HG03045 (cell line): ENCODE measurements at regions not wholly inside any gene's neighbourhood (a gene's known extent, or its start where the extent isn't known, plus 50 kb on each side); places are given as distances from the start of the nearest gene placed in this dataset.
"Not testable (repeated sequence)": the region's sequence is repeated elsewhere in the genome, so short reads cannot be mapped to it uniquely, and the experiment has no call there.

Experiments
- ATAC-seq: cut with Tn5 transposase; IDR thresholded peaks from one replicate; pipeline ENCODE4 v1.9.1; 2021; ENCODE audit warnings: mild to moderate bottlenecking, moderate library complexity; ENCODE audit not compliant: unreplicated experiment

DNA sequence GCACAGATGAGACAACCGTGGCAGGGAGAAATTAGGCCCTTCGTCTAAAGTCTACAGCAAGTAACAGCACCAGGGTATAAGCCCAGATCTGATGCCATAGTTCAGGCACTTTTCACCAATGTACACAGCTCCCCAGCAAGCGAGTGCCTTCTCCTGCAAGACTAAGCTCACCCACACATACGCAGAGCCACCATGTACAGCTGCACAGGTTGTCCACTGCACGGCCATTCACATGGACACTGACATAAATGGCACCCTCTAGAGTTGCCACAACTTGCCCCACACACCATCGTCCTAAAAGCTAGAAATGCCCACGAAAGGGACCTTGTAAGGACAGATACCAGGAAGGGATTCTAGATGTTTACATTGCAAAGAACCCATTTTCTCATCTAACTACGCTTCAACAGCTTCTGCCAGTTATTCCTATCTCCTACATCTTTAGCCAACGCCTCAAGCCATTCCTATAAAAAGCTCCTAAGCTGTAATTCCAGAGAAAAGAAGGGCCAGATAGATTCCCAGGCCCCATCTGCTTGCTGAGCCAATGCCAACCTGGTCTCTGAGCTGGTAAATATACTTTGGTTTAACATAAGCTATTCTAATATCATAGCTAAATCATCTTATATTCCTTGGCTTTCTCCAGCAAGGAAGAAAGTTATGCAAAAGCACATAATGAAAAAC lies 174.0 kb upstream of the KAZN start:
- ATAC-seq, result no peak

DNA sequence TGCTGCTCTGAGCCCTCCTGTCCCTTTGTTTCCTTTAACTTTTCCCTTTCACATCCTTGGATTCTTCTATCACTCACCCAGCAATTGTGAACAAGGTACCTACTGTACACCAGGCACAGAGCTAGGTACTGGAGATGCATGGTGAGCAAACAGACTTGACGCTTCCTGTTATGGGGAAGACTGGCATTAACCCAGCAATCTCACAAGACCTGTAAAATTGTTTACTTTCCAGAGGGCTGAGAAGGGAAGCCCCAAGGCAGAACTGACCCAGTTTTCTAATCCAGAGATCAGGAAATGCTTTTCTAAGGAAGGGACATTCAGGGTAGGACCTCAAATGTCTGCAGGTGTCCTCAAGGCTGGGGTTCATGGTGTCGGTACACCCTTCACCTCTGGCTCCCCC lies 171.6 kb upstream of the KAZN start:
- ATAC-seq, result no peak

DNA sequence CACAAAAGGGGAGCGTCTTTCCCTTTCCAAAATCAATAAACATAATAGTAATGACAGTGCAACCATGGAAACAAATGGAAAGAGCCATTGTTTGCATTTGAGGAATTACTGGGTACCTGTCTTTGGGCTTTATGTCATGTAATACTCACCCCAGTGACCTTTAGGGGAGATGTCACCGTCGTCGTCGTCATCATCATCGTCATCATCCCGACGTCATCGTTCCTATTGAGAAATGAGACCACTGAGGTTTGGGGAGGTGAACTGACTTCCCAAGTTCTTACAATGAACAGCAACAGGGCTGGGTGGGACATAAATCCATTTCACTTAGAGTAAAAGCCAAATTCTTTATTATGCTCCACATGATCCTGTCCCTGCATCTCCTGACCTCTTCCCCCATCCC lies 168.9 kb upstream of the KAZN start:
- no peak for ATAC-seq

DNA sequence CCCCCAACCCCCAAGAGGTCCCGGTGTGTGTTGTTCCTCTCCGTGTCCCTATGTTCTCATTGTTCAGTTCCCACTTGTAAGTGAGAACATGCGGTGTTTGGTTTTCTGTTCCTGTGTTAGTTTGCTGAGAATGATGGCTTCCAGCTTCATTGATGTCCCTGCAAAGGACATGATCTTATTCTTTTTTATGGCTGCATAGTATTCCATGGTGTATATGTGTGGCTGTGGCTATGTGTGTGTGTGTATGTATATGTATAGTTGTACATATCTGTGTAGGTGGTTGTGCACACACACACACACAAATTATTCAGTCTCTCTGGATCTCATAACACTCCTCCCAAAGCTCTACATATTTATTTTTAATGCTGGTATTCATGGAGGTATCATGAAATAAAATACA lies 165.8 kb upstream of the KAZN start:
- not testable (repeated sequence) for ATAC-seq

DNA sequence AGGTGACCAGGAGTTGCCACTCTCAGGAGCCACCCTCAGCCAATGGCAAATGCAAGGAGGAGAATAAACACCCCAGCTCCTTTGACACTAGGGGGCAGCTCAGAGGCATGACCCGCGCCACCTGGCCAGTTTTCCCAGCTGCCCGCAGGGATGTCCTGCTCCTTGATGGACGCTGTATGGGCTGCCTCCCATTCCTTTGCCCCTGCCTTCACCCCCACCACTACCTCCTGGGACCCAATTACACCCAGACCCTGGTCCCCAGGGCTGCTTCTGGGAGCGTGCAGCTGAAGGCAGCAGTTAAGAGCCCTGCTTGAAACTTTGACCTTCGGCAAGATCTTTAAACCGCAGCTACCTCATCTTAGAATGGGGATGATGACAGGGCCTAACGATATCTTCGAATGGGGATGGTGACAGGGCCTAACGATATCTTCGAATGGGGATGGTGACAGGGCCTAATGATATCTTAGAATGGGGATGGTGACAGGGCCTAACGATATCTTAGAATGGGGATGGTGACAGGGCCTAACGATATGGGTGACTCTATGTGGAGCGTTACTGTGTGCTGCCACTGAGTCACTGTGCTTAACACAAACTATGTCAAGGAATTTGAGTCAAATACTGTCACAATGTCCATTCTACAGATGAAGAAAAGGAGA lies 163.0 kb upstream of the KAZN start:
- ATAC-seq, result no peak

DNA sequence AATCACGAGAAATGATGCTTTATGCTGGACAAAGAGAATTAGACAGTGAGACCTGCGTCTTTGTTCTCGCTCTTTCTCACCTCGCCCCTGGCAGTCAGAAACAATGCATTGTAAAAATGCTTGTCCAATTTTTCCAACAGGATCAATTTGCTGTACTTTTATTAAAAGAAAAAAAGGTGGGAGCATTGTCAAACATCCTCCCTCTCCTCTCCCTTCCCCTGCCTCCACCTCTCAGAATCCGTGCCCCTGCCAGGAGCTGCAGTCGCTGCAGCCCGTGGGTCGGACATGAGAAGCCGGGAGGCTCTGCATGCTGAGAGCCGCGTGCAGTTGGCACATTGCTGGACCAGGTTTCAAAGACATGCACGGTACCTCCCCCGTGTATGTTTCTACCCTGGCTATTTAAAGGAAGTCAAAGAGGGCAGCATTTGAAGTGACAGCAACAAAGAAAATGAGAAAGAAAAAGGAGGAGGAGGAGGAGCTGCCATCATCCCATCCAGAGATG lies 161.0 kb upstream of the KAZN start:
- ATAC-seq, result no peak

DNA sequence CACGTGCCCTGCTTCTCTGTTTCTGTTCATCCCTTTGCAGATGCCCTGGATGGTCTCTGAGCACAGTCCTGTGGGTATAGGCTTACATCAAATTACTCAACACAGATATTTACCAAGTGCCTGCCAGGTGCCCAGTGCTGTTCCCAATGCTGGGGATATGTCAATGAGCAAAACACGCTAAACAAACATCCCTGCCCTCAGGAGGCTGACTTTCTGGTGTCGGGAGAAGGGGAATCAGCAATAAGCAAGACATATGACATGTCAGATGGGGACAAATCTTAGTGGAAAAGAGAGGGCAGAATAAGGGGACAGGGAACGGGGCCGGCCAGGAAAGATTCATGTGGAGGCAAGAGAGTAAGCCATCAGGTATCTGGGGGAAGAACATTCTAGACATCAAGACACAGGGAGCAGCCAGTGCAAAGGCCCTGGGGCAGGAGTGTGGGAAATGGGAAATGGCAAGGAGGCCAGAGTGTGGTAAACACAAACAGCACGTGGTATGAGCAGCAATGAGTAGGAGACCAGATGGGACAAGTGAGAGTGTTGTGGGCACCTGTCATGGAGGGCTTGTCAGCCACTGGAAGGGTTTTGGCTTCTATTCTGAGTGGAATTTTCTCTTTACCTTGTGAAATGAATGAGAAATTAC lies 160.2 kb upstream of the KAZN start:
- no peak for ATAC-seq

DNA sequence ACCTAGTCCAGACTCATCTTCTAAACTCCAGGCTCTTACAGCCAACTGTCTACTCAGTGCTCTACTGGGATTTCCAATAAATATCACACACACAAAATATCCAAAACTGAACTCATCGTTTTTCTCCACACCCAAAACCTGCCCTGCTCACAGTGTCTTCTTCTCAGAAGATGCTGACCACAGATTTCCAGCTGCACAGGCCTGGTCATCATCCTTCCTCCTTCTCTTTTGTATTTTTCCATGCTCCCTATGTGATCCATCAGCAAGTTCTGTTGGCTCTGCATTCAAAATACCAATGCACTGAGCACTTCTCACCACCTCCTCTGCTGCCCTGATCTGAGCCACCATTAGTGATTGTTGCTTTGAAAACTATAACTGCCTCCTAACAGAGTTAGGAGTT lies 159.5 kb upstream of the KAZN start:
- ATAC-seq, result no peak

DNA sequence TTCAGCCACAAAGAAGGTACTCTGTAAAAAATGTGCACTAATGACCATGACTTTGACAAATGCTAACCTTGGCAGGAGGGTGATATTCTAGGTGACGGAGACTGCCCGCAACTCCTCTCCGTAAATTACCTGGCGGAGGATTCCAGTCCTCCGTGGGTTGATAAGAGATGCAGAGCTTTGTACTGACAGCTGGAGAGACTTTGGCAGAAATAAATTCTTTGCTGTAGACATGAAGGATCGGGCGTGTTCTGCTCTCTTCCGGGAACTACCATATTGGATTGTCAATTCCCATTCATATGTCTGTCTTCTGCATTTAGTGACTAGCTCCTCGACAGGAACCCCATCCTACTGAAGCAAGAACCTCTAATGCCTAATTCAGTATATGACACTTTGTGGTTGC lies 158.3 kb upstream of the KAZN start:
- no peak for ATAC-seq

DNA sequence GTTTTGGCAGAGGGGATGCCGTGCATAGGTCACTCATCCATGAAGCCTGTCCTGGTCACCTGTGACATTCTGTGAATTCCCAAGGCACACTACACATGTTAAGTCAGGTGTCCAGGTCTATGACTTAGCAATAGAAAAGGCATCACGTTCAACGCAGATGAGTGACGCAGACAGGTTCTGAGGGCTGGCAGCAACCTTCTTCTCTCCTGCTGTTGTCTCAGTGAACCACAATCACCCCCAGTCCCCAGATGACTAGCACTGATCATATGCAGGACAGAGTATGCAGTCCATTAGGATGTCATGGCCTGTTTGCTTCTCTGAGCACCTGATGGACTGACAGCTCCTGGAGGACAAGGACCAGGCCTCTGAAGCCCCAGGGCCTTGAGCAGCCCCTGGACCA lies 157.8 kb upstream of the KAZN start:
- ATAC-seq, result no peak

DNA sequence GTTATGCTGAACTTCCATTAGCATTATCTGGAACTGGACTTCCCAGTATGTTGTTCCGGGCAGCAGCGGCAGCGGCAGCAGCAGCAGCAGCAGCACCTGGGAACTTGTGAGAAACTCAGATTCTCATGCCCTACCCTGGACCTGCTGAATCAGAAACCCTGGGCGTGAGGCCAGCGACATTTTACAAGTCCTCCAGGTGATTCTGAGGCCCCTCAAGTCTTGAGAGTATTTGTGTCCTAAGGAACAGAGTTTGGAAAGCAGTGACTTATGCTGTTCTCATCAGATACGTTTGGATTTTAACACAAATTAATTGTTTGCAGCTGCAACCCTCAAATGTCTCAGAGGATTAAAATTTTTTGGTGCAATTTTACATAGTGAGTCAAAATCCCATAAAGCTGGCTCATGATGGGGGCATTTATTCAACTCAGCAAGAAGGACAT lies 157.2 kb upstream of the KAZN start:
- no peak for ATAC-seq

DNA sequence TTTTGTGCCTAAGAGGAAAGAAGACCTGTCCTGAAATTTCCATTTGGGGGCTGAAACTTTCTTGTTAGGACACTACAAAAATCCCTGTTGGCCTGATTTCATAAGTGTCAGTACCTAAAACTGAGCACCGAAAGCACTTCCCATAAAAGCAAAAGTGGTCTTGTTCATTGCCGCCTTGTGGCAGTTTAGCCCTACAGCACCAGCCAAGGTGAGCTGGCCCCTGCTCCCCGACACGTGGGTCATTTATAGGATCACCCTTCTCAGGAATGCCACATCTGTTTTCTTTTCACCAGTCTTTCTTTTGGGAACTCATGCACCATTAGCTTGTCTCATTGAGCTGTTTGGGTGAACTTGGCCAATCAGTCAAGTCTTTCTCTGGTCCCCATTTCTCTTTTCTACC lies 155.8 kb upstream of the KAZN start:
- ATAC-seq, result no peak

DNA sequence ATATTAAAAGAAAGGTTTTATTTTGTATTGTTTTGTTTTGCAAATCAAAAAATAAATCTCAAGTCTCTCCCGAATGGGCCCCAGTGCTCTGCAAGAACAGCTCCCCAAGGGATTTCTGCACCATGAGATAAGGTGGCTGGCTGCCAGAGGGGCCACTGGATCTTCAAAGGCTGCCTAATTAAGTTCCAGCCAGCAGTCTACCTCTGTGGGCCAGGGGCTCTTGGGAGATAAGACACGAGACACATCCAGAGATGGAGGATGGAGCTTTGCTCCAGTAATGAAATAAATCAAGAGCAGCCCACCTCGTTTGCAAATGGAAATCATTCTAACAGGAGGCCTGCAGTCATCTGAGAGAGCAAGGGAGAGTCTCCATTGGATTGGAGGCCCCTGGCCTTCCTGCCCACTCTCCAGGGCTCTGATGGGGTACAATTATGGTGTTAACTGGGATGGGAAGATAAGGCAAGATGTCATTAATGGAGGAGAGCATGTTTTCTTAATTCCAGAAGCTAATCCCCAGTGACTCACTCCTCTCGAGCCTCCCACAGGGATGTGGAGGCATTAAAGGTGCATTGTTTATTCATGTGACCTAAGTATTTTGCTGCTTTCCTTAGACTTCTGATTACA lies 155.2 kb upstream of the KAZN start:
- ATAC-seq, result no peak

DNA sequence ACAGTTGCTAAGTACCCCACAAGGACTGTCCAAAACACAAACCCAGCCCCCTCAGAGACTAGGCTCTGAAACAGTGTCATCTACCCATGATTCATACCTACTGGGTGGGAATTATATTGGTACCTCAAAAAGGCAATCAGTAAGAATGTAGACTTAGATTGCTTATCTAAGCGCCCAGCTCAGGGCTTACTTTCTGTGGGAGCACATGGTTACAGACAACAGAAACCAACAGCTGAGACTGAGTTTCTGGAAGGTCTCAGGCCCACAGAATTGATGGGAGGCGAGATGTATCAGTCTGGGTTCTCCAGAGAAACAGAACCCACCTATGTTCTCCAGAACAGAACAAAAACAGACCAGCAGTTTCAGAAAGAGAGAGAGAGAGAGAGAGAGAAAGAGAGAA lies 147.3 kb upstream of the KAZN start:
- no peak for ATAC-seq

DNA sequence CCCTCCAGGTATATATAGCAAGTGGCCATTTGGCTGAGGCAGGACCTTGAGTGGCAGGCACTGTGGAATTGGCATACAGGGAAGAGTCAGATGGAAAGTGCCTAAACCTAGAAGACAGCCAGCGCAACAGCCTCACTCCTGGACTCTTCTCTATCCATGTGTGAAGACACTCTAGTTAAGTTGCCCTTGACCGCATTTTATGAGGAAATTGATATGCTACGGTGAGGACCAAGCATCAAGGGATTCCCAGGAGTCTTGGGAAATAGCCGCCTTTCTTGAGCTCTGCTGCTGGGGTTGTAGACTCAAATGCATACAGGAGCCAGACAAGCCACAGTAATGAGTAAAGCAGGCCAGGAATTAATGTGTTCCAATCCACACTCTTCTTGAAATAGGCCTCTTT lies 145.9 kb upstream of the KAZN start:
- ATAC-seq, result no peak

DNA sequence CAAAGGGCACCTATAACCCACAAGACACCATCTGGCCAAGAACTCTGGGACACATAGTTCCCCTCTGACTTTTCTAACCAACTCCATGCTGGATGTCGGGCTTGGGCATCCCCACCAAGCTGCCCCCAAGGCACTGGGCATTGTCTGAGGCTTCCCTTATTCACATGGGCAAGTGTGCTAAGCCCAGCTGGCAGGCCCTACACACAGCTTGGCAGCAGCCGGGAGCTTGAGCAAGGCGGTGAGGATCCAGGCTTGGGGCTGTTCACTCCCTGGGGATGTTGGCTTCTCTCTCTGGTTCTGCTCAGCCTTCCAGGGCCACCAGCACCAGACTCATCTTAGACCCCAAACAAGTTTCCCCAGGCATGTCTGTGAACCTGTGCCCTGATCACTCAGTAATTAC lies 138.3 kb upstream of the KAZN start:
- no peak for ATAC-seq

DNA sequence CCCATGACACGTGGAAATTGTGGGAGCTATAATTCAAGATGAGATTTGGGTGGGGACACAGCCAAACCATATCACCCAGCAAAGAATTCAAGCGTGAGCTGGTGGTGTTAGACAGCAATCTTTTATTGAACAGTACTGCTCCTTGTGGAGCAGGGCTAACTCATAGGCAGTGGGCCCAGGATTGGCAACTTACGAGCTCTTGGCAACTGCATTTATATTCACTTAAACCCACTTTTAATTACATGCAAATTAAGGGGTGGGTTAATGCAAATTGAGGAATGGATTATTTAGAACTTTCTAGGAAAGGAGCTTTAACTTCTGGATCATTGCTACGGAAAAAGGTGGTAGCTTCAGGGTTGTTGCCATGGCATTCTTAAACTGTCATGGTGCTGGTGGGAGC lies 135.6 kb upstream of the KAZN start:
- ATAC-seq, result no peak

DNA sequence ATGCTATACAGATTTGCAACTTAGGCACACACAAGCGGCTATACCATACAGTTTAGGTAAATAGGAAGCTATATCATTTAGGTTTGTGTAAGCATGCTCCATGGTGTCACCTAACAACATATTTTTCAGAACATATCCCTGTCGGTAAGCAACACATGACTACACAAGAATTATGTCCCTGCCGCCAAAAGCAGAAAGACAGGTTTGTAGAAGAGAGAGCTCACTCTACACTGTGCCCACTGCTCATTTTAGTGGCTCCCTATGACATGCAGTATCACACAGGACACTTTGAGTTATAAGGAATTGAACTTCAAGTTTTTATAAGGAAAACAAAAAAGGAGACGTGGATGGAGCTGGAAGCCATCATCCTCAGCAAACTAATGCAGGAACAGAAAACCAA lies 132.5 kb upstream of the KAZN start:
- ATAC-seq, result no peak

DNA sequence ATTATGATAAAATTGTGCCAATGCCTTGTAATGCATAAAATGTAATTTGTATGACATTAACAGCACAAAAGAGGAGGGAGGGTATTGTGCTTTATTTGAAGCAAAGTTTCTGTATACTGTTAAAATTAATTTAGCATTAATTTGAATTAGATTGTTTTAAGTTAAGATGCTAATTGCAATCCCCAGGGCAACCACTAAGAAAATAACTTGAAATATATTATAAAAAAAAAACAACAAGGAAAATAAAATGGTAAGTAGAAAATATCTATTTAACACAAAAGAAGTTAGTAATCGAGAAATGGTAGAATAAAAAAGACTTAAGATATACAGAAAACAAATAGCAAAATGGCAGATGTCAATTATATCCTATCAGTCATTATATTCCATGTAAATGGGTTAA lies 131.4 kb upstream of the KAZN start:
- no peak for ATAC-seq

DNA sequence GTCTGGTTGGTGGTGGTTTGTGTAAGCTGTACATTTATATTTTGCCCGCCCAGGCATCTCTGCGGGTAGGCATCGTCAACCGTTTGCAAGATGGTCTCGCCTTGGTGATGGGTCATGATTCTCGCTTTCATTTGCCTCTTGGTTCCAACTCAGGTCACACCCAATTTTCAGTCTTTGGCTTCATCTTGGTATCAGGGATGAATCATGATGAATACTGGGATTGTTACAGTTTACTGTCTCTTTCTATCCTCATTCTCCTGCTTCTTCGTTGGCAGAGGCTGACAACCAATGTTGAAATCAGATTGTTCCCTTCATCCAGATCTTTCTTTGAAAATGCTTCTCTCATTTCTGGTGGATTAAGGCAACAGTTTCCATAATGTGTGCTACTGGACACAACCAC lies 129.7 kb upstream of the KAZN start:
- ATAC-seq, result no peak

DNA sequence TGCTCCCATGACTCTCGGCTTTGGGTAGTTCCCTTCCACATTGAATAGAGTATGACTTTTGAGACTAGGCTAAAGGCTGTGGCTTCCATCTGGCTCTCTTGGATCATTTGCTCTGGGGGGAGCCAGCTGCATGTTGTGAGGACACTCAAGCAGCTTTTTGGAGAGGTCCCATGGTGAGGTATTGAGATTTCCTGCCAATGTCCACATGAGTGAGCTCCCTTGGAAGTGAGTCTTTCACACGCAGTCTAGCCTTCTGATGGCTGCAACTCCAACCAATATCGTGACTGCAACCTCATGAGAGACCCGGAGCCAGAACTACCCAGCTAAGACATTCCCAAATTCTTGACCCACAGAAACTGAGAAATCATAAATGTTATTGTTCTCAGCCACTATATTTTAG lies 127.7 kb upstream of the KAZN start:
- no peak for ATAC-seq

DNA sequence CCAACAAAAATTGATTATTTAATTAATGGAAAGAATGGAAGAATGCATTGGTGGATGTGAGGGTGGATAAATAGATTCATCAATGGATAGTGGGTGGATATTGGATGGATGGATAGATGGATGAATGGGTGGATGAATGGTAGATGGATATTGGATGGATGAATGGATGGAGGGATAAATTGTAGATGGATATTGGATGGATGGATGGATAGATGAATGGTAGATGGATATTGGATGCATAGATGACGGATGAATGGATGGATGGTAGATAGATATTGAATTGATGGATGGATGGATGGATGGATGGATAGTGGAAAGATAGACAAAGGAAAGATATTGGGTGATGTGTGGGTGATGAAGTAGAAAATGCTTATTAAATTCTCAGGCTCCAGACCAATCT lies 123.6 kb upstream of the KAZN start:
- ATAC-seq, result no peak
